Fibroblast of pulmonary artery (primary cell): ENCODE measurements at regions not wholly inside any gene's neighbourhood (a gene's known extent, or its start where the extent isn't known, plus 50 kb on each side); places are given as distances from the start of the nearest gene placed in this dataset.
"Not testable (repeated sequence)": the region's sequence is repeated elsewhere in the genome, so short reads cannot be mapped to it uniquely, and the experiment has no call there.

Experiments used
- DNase-seq: peaks from one replicate; pipeline ENCODE4 v3.0.0-alpha.2; 2010; ENCODE audit warnings: low read depth
- H3K4me3 ChIP-seq: replicated peaks from 2 replicates; pipeline ENCODE4 v1.5.1; 2011; ENCODE audit warnings: low read depth, mild to moderate bottlenecking, control low read depth, low read length, moderate library complexity
- CTCF ChIP-seq: IDR thresholded peaks from 2 replicates; pipeline ENCODE4 v1.5.1; 2011; ENCODE audit warnings: mild to moderate bottlenecking, control low read depth, low read length, inconsistent platforms; ENCODE audit errors: missing control alignments

GRCh38 chr3:153783741-153784480 lies 337.3 kb upstream of the ARHGEF26 start:
- peak; percentile 4 for DNase-seq
- no peak overlapping the region for H3K4me3 ChIP-seq
- no peak for TF ChIP-seq CTCF

GRCh38 chr3:153785901-153786300 lies 335.3 kb upstream of the ARHGEF26 start:
- DNase-seq: no peak
- no peak overlapping the region for H3K4me3 ChIP-seq
- TF ChIP-seq CTCF: no peak

GRCh38 chr3:153789380-153789779 lies 331.8 kb upstream of the ARHGEF26 start:
- TF ChIP-seq CTCF: no peak
- no peak for DNase-seq
- H3K4me3 ChIP-seq: no peak overlapping the region

GRCh38 chr3:153797056-153797455 lies 324.1 kb upstream of the ARHGEF26 start:
- DNase-seq, H3K4me3 ChIP-seq: not testable (repeated sequence)

- TF ChIP-seq CTCF: no peak
Observed at GRCh38 chr3:153809097-153809496, 312.1 kb upstream of the ARHGEF26 start.

GRCh38 chr3:153818338-153818737 lies 302.9 kb upstream of the ARHGEF26 start:
- no peak for TF ChIP-seq CTCF
- H3K4me3 ChIP-seq: no peak overlapping the region
- DNase-seq: no peak

More at GRCh38 chr3:153809097-153809496, 312.1 kb upstream of the ARHGEF26 start:
- no peak for DNase-seq
- H3K4me3 ChIP-seq: no peak overlapping the region

- TF ChIP-seq CTCF: no peak
- no peak for DNase-seq
- no peak overlapping the region for H3K4me3 ChIP-seq
Observed at GRCh38 chr3:153820035-153820434, 301.2 kb upstream of the ARHGEF26 start.

GRCh38 chr3:153828346-153828745 lies 292.8 kb upstream of the ARHGEF26 start:
- not testable (repeated sequence) for DNase-seq, H3K4me3 ChIP-seq
